Adrenal gland (tissue), 5 donors: ENCODE measurements at regions not wholly inside any gene's neighbourhood (a gene's known extent, or its start where the extent isn't known, plus 50 kb on each side); places are given as distances from the start of the nearest gene placed in this dataset.

Experiments
- CTCF ChIP-seq, 6 experiments: fragments of 450-650 bp in 4 of 6; fragments of 200-600 bp in 2 of 6; sonication (generic) in 1 of 6; IDR thresholded peaks; 1 replicate in 5 of 6; 2 replicates in 1 of 6; pipeline versions ENCODE4 v1.5.1 to v1.8.0; 2016 to 2021; ENCODE audit warnings: antibody characterized with exemption in 6 of 6, mild to moderate bottlenecking in 2 of 6, moderate library complexity in 1 of 6
- POLR2A ChIP-seq, 2 donors: fragments of 450-650 bp; IDR thresholded peaks; one replicate each; pipeline ENCODE4 v1.6.1; 2017; ENCODE audit warnings: antibody characterized with exemption in 2 of 2, mild to moderate bottlenecking in 2 of 2, moderate library complexity in 1 of 2
- donor health status: DM: no; HTN: no; CAD: no.

GRCh38 chr5:155546075-155546474 is 532.5 kb downstream of the KIF4B start:
- TF ChIP-seq CTCF (IDR thresholded peaks at IDR 0.05) (no peak), POLR2A (IDR thresholded peaks at IDR 0.05) (no peak)
